ENCODE measurements at regions not wholly inside any gene's neighbourhood (a gene's known extent, or its start where the extent isn't known, plus 50 kb on each side); places are given as distances from the start of the nearest gene placed in this dataset.
A peak's percentile ranks its signal among the peaks of the same experiment; 100 is the strongest.

GRCh38 chr1:196144588-196144987 is 463.7 kb downstream of the KCNT2 start:
- no peak overlapping the region for H3K4me3 ChIP-seq (ENCODE audit: control insufficient read depth, low read depth, low read length)
- TF ChIP-seq CTCF (conservative IDR thresholded peaks at IDR 0.05; ENCODE audit: control insufficient read depth, insufficient read depth, low read depth, low read length): no peak
- no peak for DNase-seq (ENCODE audit: low read depth)

- H3K4me3 ChIP-seq (ENCODE audit: control insufficient read depth, low read depth, low read length): no peak overlapping the region
These were observed 464.5 kb downstream of the KCNT2 start for GRCh38 chr1:196143602-196144342.

GRCh38 chr1:196142111-196142640 is 466.1 kb downstream of the KCNT2 start:
- TF ChIP-seq CTCF (conservative IDR thresholded peaks at IDR 0.05; ENCODE audit: control insufficient read depth, insufficient read depth, low read depth, low read length): no peak
- DNase-seq (ENCODE audit: low read depth): no peak
- H3K4me3 ChIP-seq (ENCODE audit: control insufficient read depth, low read depth, low read length): no peak overlapping the region

More at GRCh38 chr1:196143602-196144342, 464.5 kb downstream of the KCNT2 start:
- no peak for TF ChIP-seq CTCF (conservative IDR thresholded peaks at IDR 0.05; ENCODE audit: control insufficient read depth, insufficient read depth, low read depth, low read length)
- DNase-seq (ENCODE audit: low read depth): peak; percentile 2

GRCh38 chr1:196136396-196136795 is 471.8 kb downstream of the KCNT2 start:
- no peak overlapping the region for H3K4me3 ChIP-seq (ENCODE audit: control insufficient read depth, low read depth, low read length)
- no peak for DNase-seq (ENCODE audit: low read depth)
- TF ChIP-seq CTCF (conservative IDR thresholded peaks at IDR 0.05; ENCODE audit: control insufficient read depth, insufficient read depth, low read depth, low read length): no peak

GRCh38 chr1:196131691-196132090 is 476.5 kb downstream of the KCNT2 start:
- no peak overlapping the region for H3K4me3 ChIP-seq (ENCODE audit: control insufficient read depth, low read depth, low read length)
- TF ChIP-seq CTCF (conservative IDR thresholded peaks at IDR 0.05; ENCODE audit: control insufficient read depth, insufficient read depth, low read depth, low read length): no peak
- no peak for DNase-seq (ENCODE audit: low read depth)

- DNase-seq (ENCODE audit: low read depth): no peak
- TF ChIP-seq CTCF (conservative IDR thresholded peaks at IDR 0.05; ENCODE audit: control insufficient read depth, insufficient read depth, low read depth, low read length): no peak
- H3K4me3 ChIP-seq (ENCODE audit: control insufficient read depth, low read depth, low read length): no peak overlapping the region
These were observed 479.4 kb downstream of the KCNT2 start for GRCh38 chr1:196128835-196129234.
